IMR-90 (cell line): ENCODE measurements at regions not wholly inside any gene's neighbourhood (a gene's known extent, or its start where the extent isn't known, plus 50 kb on each side); places are given as distances from the start of the nearest gene placed in this dataset.

Experiments used
- ATAC-seq: fragments of 200-7000 bp; cut with Tn5 transposase; 2 replicates; pipeline ENCODE4 v1.9.1; 2020; ENCODE audit warnings: low read depth, mild to moderate bottlenecking, moderate library complexity
- BruUV-seq: library from RNA; stranded (reverse); fragments of 400-500 nt; replicated peaks from 2 replicates; lab custom pipeline; 2021; lab: Mats Ljungman, UMichigan
- CTCF ChIA-PET: fragments of 300-600 bp; formaldehyde crosslinking; extraction: SDS; loops from one replicate; lab custom pipeline; 2021; ENCODE audit warnings: antibody characterized with exemption; lab: Yijun Ruan, JAX
- POLR2A ChIA-PET: fragments of 300-600 bp; sonication (Branson Sonifier 250); formaldehyde crosslinking; loops from one replicate; lab custom pipeline; 2022; ENCODE audit warnings: antibody characterized with exemption; ENCODE audit not compliant: unreplicated experiment; lab: Charles Lee
- DNase-seq: peaks from one replicate; pipeline ENCODE4 v3.0.0; 2013
- H2AFZ ChIP-seq: replicated peaks from 2 replicates; pipeline ENCODE3; 2013; ENCODE audit warnings: low read length, mild to moderate bottlenecking; ENCODE audit not compliant: poor library complexity
- H2AK5ac ChIP-seq: 2 replicates; pipeline ENCODE4 v1.6.1; 2013; ENCODE audit warnings: low read depth, low read length, inconsistent platforms
- H2AK9ac ChIP-seq: replicated peaks from 2 replicates; pipeline ENCODE3; 2013; ENCODE audit warnings: mild to moderate bottlenecking, low read depth, low read length, moderate library complexity; ENCODE audit not compliant: poor library complexity
- H2BK120ac ChIP-seq: 2 replicates; pipeline ENCODE4 v1.6.1; 2013; ENCODE audit warnings: low read depth, low read length, inconsistent platforms
- H2BK15ac ChIP-seq: 3 replicates; pipeline ENCODE4 v1.6.1; 2013; ENCODE audit warnings: low read depth, low read length, inconsistent platforms
- H2BK20ac ChIP-seq: 2 replicates; pipeline ENCODE4 v1.6.1; 2013; ENCODE audit warnings: low read depth, mild to moderate bottlenecking, inconsistent platforms, low read length, moderate library complexity
- H2BK5ac ChIP-seq: 2 replicates; pipeline ENCODE4 v1.6.1; 2013; ENCODE audit warnings: mild to moderate bottlenecking, low read depth, low read length, inconsistent platforms; ENCODE audit not compliant: poor library complexity, severe bottlenecking
- H3K14ac ChIP-seq: replicated peaks from 2 replicates; pipeline ENCODE4 v1.6.1; 2013; ENCODE audit warnings: low read depth, low read length, inconsistent platforms
- H3K18ac ChIP-seq: 2 replicates; pipeline ENCODE4 v1.6.1; 2013; ENCODE audit warnings: low read depth, low read length, control low read depth
- H3K23ac ChIP-seq: 2 replicates; pipeline ENCODE4 v1.6.1; 2013; ENCODE audit warnings: low read depth, low read length, inconsistent platforms
- H3K27ac ChIP-seq: 2 replicates; pipeline ENCODE4 v1.5.1; 2013; ENCODE audit warnings: mild to moderate bottlenecking, control low read depth, low read length; ENCODE audit not compliant: insufficient read depth
- H3K27me3 ChIP-seq: 2 replicates; pipeline ENCODE4 v1.6.1; 2013; ENCODE audit warnings: low read length; ENCODE audit not compliant: control insufficient read depth, insufficient read depth
- H3K36me3 ChIP-seq: 2 replicates; pipeline ENCODE4 v1.6.1; 2013; ENCODE audit warnings: low read length, mixed read lengths; ENCODE audit not compliant: control insufficient read depth, insufficient read depth
- H3K4ac ChIP-seq: 2 replicates; pipeline ENCODE4 v1.6.1; 2013; ENCODE audit warnings: low read depth, low read length, inconsistent platforms
- H3K4me1 ChIP-seq: 2 replicates; pipeline ENCODE4 v1.6.1; 2013; ENCODE audit warnings: low read length, mixed read lengths; ENCODE audit not compliant: control insufficient read depth, insufficient read depth
- H3K4me2 ChIP-seq: 2 replicates; pipeline ENCODE4 v1.6.1; 2013; ENCODE audit warnings: low read depth, mild to moderate bottlenecking, control low read depth, low read length, moderate library complexity
- H3K4me3 ChIP-seq: 2 replicates; pipeline ENCODE4 v1.5.1; 2013; ENCODE audit warnings: low read depth, mild to moderate bottlenecking, control low read depth, low read length, moderate library complexity; ENCODE audit not compliant: insufficient read depth
- H3K56ac ChIP-seq: 2 replicates; pipeline ENCODE4 v1.6.1; 2013; ENCODE audit warnings: low read length, inconsistent platforms; ENCODE audit not compliant: insufficient read depth; ENCODE audit errors: extremely low read depth
- H3K79me1 ChIP-seq, 2 experiments: 2 replicates each; pipeline ENCODE4 v1.6.1; 2013; ENCODE audit warnings: low read length in 2 of 2, inconsistent platforms in 1 of 2, low read depth in 1 of 2
- H3K9ac ChIP-seq: 2 replicates; pipeline ENCODE4 v1.6.1; 2013; ENCODE audit warnings: low read depth, low read length, control low read depth
- H3K9me1 ChIP-seq: 2 replicates; pipeline ENCODE4 v1.6.1; 2013; ENCODE audit warnings: low read length, inconsistent platforms; ENCODE audit not compliant: insufficient read depth
- H3K9me3 ChIP-seq: 2 replicates; pipeline ENCODE4 v1.6.1; 2013; ENCODE audit warnings: low read length; ENCODE audit not compliant: control insufficient read depth, insufficient read depth
- H4K20me1 ChIP-seq: 2 replicates; pipeline ENCODE4 v1.6.1; 2013; ENCODE audit warnings: low read length, inconsistent platforms; ENCODE audit not compliant: insufficient read depth
- H4K5ac ChIP-seq: 2 replicates; pipeline ENCODE4 v1.6.1; 2013; ENCODE audit warnings: mild to moderate bottlenecking, low read depth, low read length, control low read depth
- H4K8ac ChIP-seq, 2 experiments: 2 replicates each; pipeline ENCODE4 v1.6.1; 2013; ENCODE audit warnings: low read depth in 2 of 2, low read length in 2 of 2, control low read depth in 1 of 2, inconsistent platforms in 1 of 2
- H4K91ac ChIP-seq: 2 replicates; pipeline ENCODE4 v1.6.1; 2013; ENCODE audit warnings: low read depth, low read length, inconsistent platforms; ENCODE audit not compliant: insufficient read depth
- BHLHE40 ChIP-seq: fragments of 150-350 bp; IDR thresholded peaks from 2 replicates; pipeline ENCODE4 v1.6.1; 2016; ENCODE audit warnings: mild to moderate bottlenecking, low read depth, low read length
- CHD1 ChIP-seq: IDR thresholded peaks from 2 replicates; pipeline ENCODE4 v1.6.1; 2012; ENCODE audit warnings: low read depth, low read length, improper control_type of control experiment
- MAZ ChIP-seq: IDR thresholded peaks from 2 replicates; pipeline ENCODE4 v1.6.1; 2012; ENCODE audit warnings: low read depth, mild to moderate bottlenecking, low read length, improper control_type of control experiment, moderate library complexity, borderline replicate concordance
- MXI1 ChIP-seq: IDR thresholded peaks from 2 replicates; pipeline ENCODE4 v1.6.1; 2012; ENCODE audit warnings: low read depth, mild to moderate bottlenecking, low read length, moderate library complexity, borderline replicate concordance
- POLR2A ChIP-seq: IDR thresholded peaks from 2 replicates; pipeline ENCODE4 v1.6.1; 2012; ENCODE audit warnings: mild to moderate bottlenecking, low read depth, low read length
- RAD21 ChIP-seq: IDR thresholded peaks from 2 replicates; pipeline ENCODE4 v1.6.1; 2012; ENCODE audit warnings: low read length, improper control_type of control experiment
- RCOR1 ChIP-seq: IDR thresholded peaks from 2 replicates; pipeline ENCODE4 v1.6.1; 2012; ENCODE audit warnings: mild to moderate bottlenecking, low read length, improper control_type of control experiment; ENCODE audit not compliant: insufficient replicate concordance
- SMC3 ChIP-seq: fragments of 150-350 bp; IDR thresholded peaks from 2 replicates; pipeline ENCODE4 v1.6.1; 2016; ENCODE audit warnings: low read depth, mild to moderate bottlenecking, antibody characterized with exemption, low read length, moderate library complexity
- WGBS, 2 experiments: methylation state at CpG; one replicate each; pipeline versions ENCODE4 v1.1.5 to v1.1.7; 2013; ENCODE audit warnings: missing lambda C conversion rate in 2 of 2; ENCODE audit not compliant: insufficient read length in 1 of 2; ENCODE audit errors: extremely low coverage in 2 of 2; 5-methylcytosine and 5-hydroxymethylcytosine counted together
- dilution Hi-C: fragments of 300-500 bp; cut with HindIII; formaldehyde crosslinking; loops from one replicate; pipeline ENCODE4 v1.14.3; 2018; ENCODE audit warnings: low sequenced_read_pairs; ENCODE audit not compliant: unreplicated experiment
- in situ Hi-C: fragments of 300-500 bp; cut with MboI; formaldehyde crosslinking; loops from 3 replicates; pipeline ENCODE4 v1.14.3; 2019; ENCODE audit warnings: low sequenced_read_pairs, inconsistent platforms, mixed read lengths
- intact Hi-C: fragments of 100-400 bp; cut with micrococcal nuclease; formaldehyde crosslinking; loops from 2 replicates; pipeline ENCODE4 v1.10.0; 2022
- TF ChIP-seq, protein P1 (sequence below): fragments of 150-350 bp; IDR thresholded peaks from 2 replicates; pipeline ENCODE4 v1.6.1; 2017; ENCODE audit warnings: mild to moderate bottlenecking, antibody characterized with exemption, low read length, low read depth

DNA sequence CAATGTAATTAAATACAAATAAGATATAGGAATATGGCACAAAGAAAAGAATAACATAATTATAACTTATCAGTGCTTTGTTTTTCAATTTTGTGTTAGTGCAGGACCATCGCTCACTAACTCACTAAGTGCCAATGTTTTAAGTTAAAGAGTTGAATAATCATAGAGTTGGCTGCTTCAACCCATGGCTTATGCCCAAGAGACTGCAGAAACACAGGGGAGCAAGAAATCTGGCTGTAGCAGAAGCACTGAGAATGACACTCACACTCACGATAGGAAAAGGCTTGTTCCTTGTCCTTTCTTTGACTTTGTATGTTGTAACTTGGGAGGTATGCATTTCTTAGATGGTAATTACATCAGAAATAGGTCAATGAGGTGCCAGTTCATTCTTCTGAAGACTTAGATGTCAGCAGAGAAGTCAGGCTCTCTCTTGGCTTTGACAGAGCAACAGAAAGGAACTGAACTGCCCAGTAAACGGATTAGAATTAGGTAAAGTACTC, 852.2 kb downstream of the LRRTM4 start:
- no peak overlapping the region for H3K4me3 ChIP-seq
- no peak overlapping the region for H3K14ac ChIP-seq
- intact Hi-C loops, result no loop called here
- no peak overlapping the region for H2BK20ac ChIP-seq
- no peaks in the 10 kb centered on the region for H3K27me3 ChIP-seq
- TF ChIP-seq RCOR1, result no peak
- no peak for TF ChIP-seq BHLHE40
- no peak for TF ChIP-seq SMC3
- TF ChIP-seq MXI1, result no peak
- no peak for TF ChIP-seq RAD21
- TF ChIP-seq MAZ, result no peak
- no peak for TF ChIP-seq POLR2A
- TF ChIP-seq, protein P1, sequence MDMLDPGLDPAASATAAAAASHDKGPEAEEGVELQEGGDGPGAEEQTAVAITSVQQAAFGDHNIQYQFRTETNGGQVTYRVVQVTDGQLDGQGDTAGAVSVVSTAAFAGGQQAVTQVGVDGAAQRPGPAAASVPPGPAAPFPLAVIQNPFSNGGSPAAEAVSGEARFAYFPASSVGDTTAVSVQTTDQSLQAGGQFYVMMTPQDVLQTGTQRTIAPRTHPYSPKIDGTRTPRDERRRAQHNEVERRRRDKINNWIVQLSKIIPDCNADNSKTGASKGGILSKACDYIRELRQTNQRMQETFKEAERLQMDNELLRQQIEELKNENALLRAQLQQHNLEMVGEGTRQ, result no peak
- no peak for TF ChIP-seq CHD1
- H3K23ac ChIP-seq, result no peak overlapping the region
- DNase-seq, result no peak
- H2BK5ac ChIP-seq, result no peak overlapping the region
- H2AK5ac ChIP-seq, result no peak overlapping the region
- no peak overlapping the region for H3K27ac ChIP-seq
- no peak overlapping the region for H2BK15ac ChIP-seq
- dilution Hi-C loops, result no loop called here
- H3K36me3 ChIP-seq, result no peaks in the 10 kb centered on the region
- H4K91ac ChIP-seq, result no peak overlapping the region
- H4K20me1 ChIP-seq, result no peaks in the 10 kb centered on the region
- H3K9me3 ChIP-seq, result no peaks in the 10 kb centered on the region
- in situ Hi-C loops, result no loop called here
- no peaks in the 10 kb centered on the region for H3K9me1 ChIP-seq
- H3K4ac ChIP-seq, result no peak overlapping the region
- no CpG with 5 or more reads among the region's 3 CpGs for WGBS, 2 experiments
- ATAC-seq, result no peak
- H3K79me1 ChIP-seq, result no peaks in the 10 kb centered on the region
- no TSS peak for BruUV-seq
- no peak overlapping the region for H2AK9ac ChIP-seq
- no peaks in the 10 kb centered on the region for H3K4me1 ChIP-seq
- H4K5ac ChIP-seq, result no peak overlapping the region
- ChIA-PET CTCF (no interaction called here), POLR2A (no interaction called here)
- H3K4me2 ChIP-seq, result no peak overlapping the region
- no peak overlapping the region for H3K56ac ChIP-seq
- no peak overlapping the region for H3K9ac ChIP-seq
- no peak overlapping the region for H2AFZ ChIP-seq
- no peak overlapping the region for H2BK120ac ChIP-seq
- no peak overlapping the region for H3K18ac ChIP-seq
- H4K8ac ChIP-seq, result no peak overlapping the region
